Parathyroid adenoma (tissue), 2 donors: ENCODE measurements at regions not wholly inside any gene's neighbourhood (a gene's known extent, or its start where the extent isn't known, plus 50 kb on each side); places are given as distances from the start of the nearest gene placed in this dataset.

ENCODE experiments used
- H2AFZ ChIP-seq: fragments of 300-600 bp; sonication (generic); one replicate; pipeline ENCODE4 v1.7.0; 2017; ENCODE audit warnings: antibody characterized with exemption, mild to moderate bottlenecking
- H3K27ac ChIP-seq: fragments of 300-600 bp; sonication (generic); one replicate; pipeline ENCODE4 v1.7.0; 2017
- H3K27me3 ChIP-seq: fragments of 300-600 bp; sonication (generic); one replicate; pipeline ENCODE4 v1.7.0; 2017; ENCODE audit warnings: low read length; ENCODE audit not compliant: control insufficient read depth, insufficient read depth
- H3K36me3 ChIP-seq: fragments of 300-600 bp; sonication (generic); one replicate; pipeline ENCODE4 v1.7.0; 2017; ENCODE audit warnings: low read length; ENCODE audit not compliant: control insufficient read depth, insufficient read depth
- H3K4me1 ChIP-seq: fragments of 300-600 bp; sonication (generic); one replicate; pipeline ENCODE4 v1.7.0; 2017; ENCODE audit warnings: control low read depth
- H3K4me2 ChIP-seq: fragments of 300-600 bp; sonication (generic); one replicate; pipeline ENCODE4 v1.7.0; 2017; ENCODE audit warnings: low read length
- H3K4me3 ChIP-seq: fragments of 300-600 bp; sonication (generic); one replicate; pipeline ENCODE4 v1.7.0; 2017; ENCODE audit warnings: low read depth, low read length
- H3K79me2 ChIP-seq: fragments of 300-600 bp; sonication (generic); one replicate; pipeline ENCODE4 v1.7.0; 2017; ENCODE audit warnings: control low read depth
- H3K9ac ChIP-seq: fragments of 300-600 bp; sonication (generic); one replicate; pipeline ENCODE4 v1.7.0; 2017; ENCODE audit warnings: mild to moderate bottlenecking
- H3K9me3 ChIP-seq: fragments of 300-600 bp; sonication (generic); one replicate; pipeline ENCODE4 v1.7.0; 2017; ENCODE audit warnings: low read length; ENCODE audit not compliant: control insufficient read depth
- TF ChIP-seq, protein P1 (sequence below): fragments of 300-600 bp; sonication (generic); IDR thresholded peaks from one replicate; pipeline ENCODE4 v1.7.0; 2017; ENCODE audit warnings: antibody characterized with exemption, mild to moderate bottlenecking
- donor health status: primary hyperparathyroidism.

GRCh38 chr1:80827666-80828065 is 973.1 kb upstream of the ADGRL2 start:
- no peak overlapping the region for H3K4me2 ChIP-seq
- H3K79me2 ChIP-seq, result no peaks in the 10 kb centered on the region
- no peaks in the 10 kb centered on the region for H3K27me3 ChIP-seq
- no peak overlapping the region for H3K9ac ChIP-seq
- no peaks in the 10 kb centered on the region for H3K4me1 ChIP-seq
- H2AFZ ChIP-seq, result no peak overlapping the region
- no peak overlapping the region for H3K4me3 ChIP-seq
- no peaks in the 10 kb centered on the region for H3K9me3 ChIP-seq
- H3K27ac ChIP-seq, result no peak overlapping the region
- TF ChIP-seq, protein P1, sequence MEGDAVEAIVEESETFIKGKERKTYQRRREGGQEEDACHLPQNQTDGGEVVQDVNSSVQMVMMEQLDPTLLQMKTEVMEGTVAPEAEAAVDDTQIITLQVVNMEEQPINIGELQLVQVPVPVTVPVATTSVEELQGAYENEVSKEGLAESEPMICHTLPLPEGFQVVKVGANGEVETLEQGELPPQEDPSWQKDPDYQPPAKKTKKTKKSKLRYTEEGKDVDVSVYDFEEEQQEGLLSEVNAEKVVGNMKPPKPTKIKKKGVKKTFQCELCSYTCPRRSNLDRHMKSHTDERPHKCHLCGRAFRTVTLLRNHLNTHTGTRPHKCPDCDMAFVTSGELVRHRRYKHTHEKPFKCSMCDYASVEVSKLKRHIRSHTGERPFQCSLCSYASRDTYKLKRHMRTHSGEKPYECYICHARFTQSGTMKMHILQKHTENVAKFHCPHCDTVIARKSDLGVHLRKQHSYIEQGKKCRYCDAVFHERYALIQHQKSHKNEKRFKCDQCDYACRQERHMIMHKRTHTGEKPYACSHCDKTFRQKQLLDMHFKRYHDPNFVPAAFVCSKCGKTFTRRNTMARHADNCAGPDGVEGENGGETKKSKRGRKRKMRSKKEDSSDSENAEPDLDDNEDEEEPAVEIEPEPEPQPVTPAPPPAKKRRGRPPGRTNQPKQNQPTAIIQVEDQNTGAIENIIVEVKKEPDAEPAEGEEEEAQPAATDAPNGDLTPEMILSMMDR, result no peak
- H3K36me3 ChIP-seq, result no peaks in the 10 kb centered on the region

DNA sequence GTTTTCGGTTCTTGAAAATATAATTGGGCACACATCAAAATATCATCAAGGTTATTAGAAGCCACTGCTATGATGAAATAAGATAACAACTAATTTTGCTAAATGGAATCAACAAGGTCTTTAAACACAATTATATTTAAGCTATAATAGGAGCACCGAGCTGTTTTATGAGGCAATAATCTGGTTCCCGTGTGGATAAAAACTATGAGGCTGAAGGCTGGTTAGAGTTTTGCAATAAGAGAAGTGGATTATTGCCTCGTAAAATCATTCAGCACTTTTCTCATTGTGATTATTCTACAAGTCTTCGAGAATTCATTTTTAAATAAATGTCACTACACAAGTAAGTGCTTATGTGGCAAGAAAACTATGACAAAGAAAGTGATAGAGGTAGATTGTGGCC is 975.7 kb upstream of the ADGRL2 start:
- Histone ChIP-seq H3K4me2 (no peak overlapping the region), H2AFZ (no peak overlapping the region)

GRCh38 chr1:80818211-80818610 is 982.5 kb upstream of the ADGRL2 start:
- H2AFZ ChIP-seq, result no peak overlapping the region
- H3K9me3 ChIP-seq, result no peaks in the 10 kb centered on the region
- H3K4me3 ChIP-seq, result no peak overlapping the region

More for the DNA sequence above, 975.7 kb upstream of the ADGRL2 start:
- TF ChIP-seq, protein P1, result no peak
- no peaks in the 10 kb centered on the region for H3K27me3 ChIP-seq
- no peaks in the 10 kb centered on the region for H3K4me1 ChIP-seq
- H3K9ac ChIP-seq, result no peak overlapping the region
- H3K4me3 ChIP-seq, result no peak overlapping the region
- H3K27ac ChIP-seq, result no peak overlapping the region
- no peaks in the 10 kb centered on the region for H3K36me3 ChIP-seq
- no peaks in the 10 kb centered on the region for H3K79me2 ChIP-seq
- H3K9me3 ChIP-seq, result no peaks in the 10 kb centered on the region

DNA sequence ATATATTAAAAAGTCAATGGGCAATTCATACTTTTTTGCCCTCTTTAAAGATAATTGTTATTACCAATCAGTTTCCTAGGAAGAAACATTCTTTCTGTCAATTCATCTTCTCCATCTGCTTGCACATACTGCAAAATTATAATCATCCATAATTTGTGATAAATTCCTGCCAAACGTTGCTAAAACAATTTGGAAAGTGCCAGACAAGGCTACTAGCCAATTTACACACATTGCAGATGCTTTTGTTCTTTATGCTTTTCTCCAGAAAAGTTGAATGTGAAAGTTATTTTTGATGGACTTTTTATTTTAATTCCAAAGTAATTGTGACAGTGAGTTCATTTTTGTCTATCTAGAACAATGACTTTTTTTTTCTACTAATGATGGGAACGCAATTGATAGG is 992.8 kb upstream of the ADGRL2 start:
- Histone ChIP-seq H3K27me3 (no peaks in the 10 kb centered on the region), H3K4me2 (no peak overlapping the region), H3K4me3 (no peak overlapping the region), H3K4me1 (no peaks in the 10 kb centered on the region), H3K9ac (no peak overlapping the region), H3K79me2 (no peaks in the 10 kb centered on the region), H3K27ac (no peak overlapping the region), H2AFZ (no peak overlapping the region), H3K9me3 (no peaks in the 10 kb centered on the region), H3K36me3 (no peaks in the 10 kb centered on the region)
- TF ChIP-seq, protein P1, result no peak

More at GRCh38 chr1:80818211-80818610, 982.5 kb upstream of the ADGRL2 start:
- Histone ChIP-seq H3K27ac (no peak overlapping the region), H3K27me3 (no peaks in the 10 kb centered on the region), H3K4me1 (no peaks in the 10 kb centered on the region), H3K79me2 (no peaks in the 10 kb centered on the region), H3K9ac (no peak overlapping the region), H3K36me3 (no peaks in the 10 kb centered on the region), H3K4me2 (no peak overlapping the region)
- TF ChIP-seq, protein P1, result no peak

DNA sequence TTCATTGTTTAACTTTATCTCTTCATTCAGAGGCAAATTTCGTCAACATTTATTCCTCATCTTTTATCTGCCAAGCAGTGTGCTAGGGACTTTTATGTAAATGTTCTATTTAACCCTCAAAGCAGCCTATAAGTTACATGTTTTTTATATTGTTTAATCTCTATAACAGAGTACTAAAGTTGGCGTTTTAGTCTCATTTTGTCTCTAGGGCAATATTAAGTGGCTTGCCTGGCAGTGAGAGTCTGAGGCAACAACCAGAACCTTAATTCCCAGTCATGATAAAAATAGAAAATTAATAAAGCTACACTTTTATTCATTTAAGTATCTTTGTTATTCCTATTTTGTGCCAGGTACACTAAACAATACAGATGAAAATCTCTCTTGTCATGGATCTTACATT is 994.3 kb upstream of the ADGRL2 start:
- Histone ChIP-seq H3K4me2 (no peak overlapping the region), H3K9ac (no peak overlapping the region), H3K4me3 (no peak overlapping the region), H3K4me1 (no peaks in the 10 kb centered on the region), H2AFZ (no peak overlapping the region), H3K27me3 (no peaks in the 10 kb centered on the region), H3K9me3 (no peaks in the 10 kb centered on the region), H3K36me3 (no peaks in the 10 kb centered on the region), H3K27ac (no peak overlapping the region), H3K79me2 (no peaks in the 10 kb centered on the region)
- TF ChIP-seq, protein P1, result no peak
